Stimulated activated CD4-positive, alpha-beta T cell treated with anti-CD3 and anti-CD28 coated beads, Interleukin-12 subunit alpha, Interleukin-12 subunit beta, amount 100 ng/mL, for 48 hours (primary cell): ENCODE measurements at regions not wholly inside any gene's neighbourhood (a gene's known extent, or its start where the extent isn't known, plus 50 kb on each side); places are given as distances from the start of the nearest gene placed in this dataset.

Source experiments
- DNase-seq, 3 donors: peaks; one replicate each; pipeline ENCODE4 v3.0.0-alpha.2; 2020; ENCODE audit warnings: low read depth in 2 of 3, low spot score in 1 of 3

- no peak for DNase-seq
Observed at GRCh38 chr20:52515877-52516276, 324.3 kb upstream of the ZFP64 start.

- no peak for DNase-seq
Observed at GRCh38 chr20:52500157-52500556, 308.6 kb upstream of the ZFP64 start.

GRCh38 chr20:52497731-52498130, 306.2 kb upstream of the ZFP64 start:
- no peak for DNase-seq

GRCh38 chr20:52496191-52496590, 304.6 kb upstream of the ZFP64 start:
- no peak for DNase-seq

GRCh38 chr20:52494244-52494643, 302.7 kb upstream of the ZFP64 start:
- peak; percentile 36 to 61 (median 47) for DNase-seq

GRCh38 chr20:52493171-52493721, 301.7 kb upstream of the ZFP64 start:
- peak in 1 of 3 donors; percentile 8 for DNase-seq

GRCh38 chr20:52490711-52491430, 299.3 kb upstream of the ZFP64 start:
- no peak for DNase-seq

- no peak for DNase-seq
Observed at GRCh38 chr20:52484438-52484837, 292.9 kb upstream of the ZFP64 start.

GRCh38 chr20:52483382-52483781, 291.8 kb upstream of the ZFP64 start:
- DNase-seq = no peak

- DNase-seq = no peak
Observed at GRCh38 chr20:52482044-52482443, 290.5 kb upstream of the ZFP64 start.

GRCh38 chr20:52481443-52481842, 289.9 kb upstream of the ZFP64 start:
- no peak for DNase-seq

GRCh38 chr20:52476074-52476750, 284.6 kb upstream of the ZFP64 start:
- no peak for DNase-seq

GRCh38 chr20:52473186-52473585, 281.6 kb upstream of the ZFP64 start:
- no peak for DNase-seq

GRCh38 chr20:52470561-52470960, 279.0 kb upstream of the ZFP64 start:
- DNase-seq = no peak

GRCh38 chr20:52469128-52469527, 277.5 kb upstream of the ZFP64 start:
- no peak for DNase-seq

GRCh38 chr20:52465991-52466390, 274.4 kb upstream of the ZFP64 start:
- no peak for DNase-seq

- no peak for DNase-seq
Observed at GRCh38 chr20:52461582-52461981, 270.0 kb upstream of the ZFP64 start.

GRCh38 chr20:52459150-52459549, 267.6 kb upstream of the ZFP64 start:
- DNase-seq = no peak

GRCh38 chr20:52457826-52458225, 266.2 kb upstream of the ZFP64 start:
- DNase-seq = no peak

GRCh38 chr20:52454660-52455059, 263.1 kb upstream of the ZFP64 start:
- DNase-seq = no peak

- DNase-seq = no peak
Observed at GRCh38 chr20:52448513-52449232, 257.1 kb upstream of the ZFP64 start.

GRCh38 chr20:52447225-52447551, 255.6 kb upstream of the ZFP64 start:
- DNase-seq = no peak
